Adrenal gland (tissue), 5 donors: ENCODE measurements at regions not wholly inside any gene's neighbourhood (a gene's known extent, or its start where the extent isn't known, plus 50 kb on each side); places are given as distances from the start of the nearest gene placed in this dataset.

ENCODE experiments used
- CTCF ChIP-seq, 6 experiments: fragments of 450-650 bp in 4 of 6; fragments of 200-600 bp in 2 of 6; sonication (generic) in 1 of 6; IDR thresholded peaks; 1 replicate in 5 of 6; 2 replicates in 1 of 6; pipeline versions ENCODE4 v1.5.1 to v1.8.0; 2016 to 2021; ENCODE audit warnings: antibody characterized with exemption in 6 of 6, mild to moderate bottlenecking in 2 of 6, moderate library complexity in 1 of 6
- POLR2A ChIP-seq, 2 donors: fragments of 450-650 bp; IDR thresholded peaks; one replicate each; pipeline ENCODE4 v1.6.1; 2017; ENCODE audit warnings: antibody characterized with exemption in 2 of 2, mild to moderate bottlenecking in 2 of 2, moderate library complexity in 1 of 2
- donor health status: DM: no; HTN: no; CAD: no.

GRCh38 chr1:43043695-43044094 is 85.0 kb upstream of the SLC2A1 start:
- TF ChIP-seq CTCF (IDR thresholded peaks at IDR 0.05) (no peak), POLR2A (IDR thresholded peaks at IDR 0.05) (no peak)
